GM18861 (cell line): ENCODE measurements at regions not wholly inside any gene's neighbourhood (a gene's known extent, or its start where the extent isn't known, plus 50 kb on each side); places are given as distances from the start of the nearest gene placed in this dataset.

Experiments
- ATAC-seq: cut with Tn5 transposase; IDR thresholded peaks from one replicate; pipeline ENCODE4 v1.9.1; 2021; ENCODE audit not compliant: unreplicated experiment

- no peak for ATAC-seq
Measured at GRCh38 chr2:144587306-144587705, 67.4 kb upstream of the ZEB2 start.

GRCh38 chr2:144586476-144586875 lies 66.6 kb upstream of the ZEB2 start:
- ATAC-seq = no peak

- no peak for ATAC-seq
Measured at GRCh38 chr2:144583741-144584453, 64.0 kb upstream of the ZEB2 start.

- ATAC-seq = no peak
Measured at GRCh38 chr2:144583381-144583729, 63.4 kb upstream of the ZEB2 start.

GRCh38 chr2:144582651-144583380 lies 62.9 kb upstream of the ZEB2 start:
- no peak for ATAC-seq

- no peak for ATAC-seq
Measured at GRCh38 chr2:144580521-144581161, 60.7 kb upstream of the ZEB2 start.

GRCh38 chr2:144579556-144579955 lies 59.6 kb upstream of the ZEB2 start:
- no peak for ATAC-seq

- no peak for ATAC-seq
Measured at GRCh38 chr2:144578099-144578498, 58.2 kb upstream of the ZEB2 start.

GRCh38 chr2:144572977-144573376 lies 53.1 kb upstream of the ZEB2 start:
- no peak for ATAC-seq

GRCh38 chr2:144571770-144572169 lies 51.9 kb upstream of the ZEB2 start:
- no peak for ATAC-seq

- no peak for ATAC-seq
Measured at GRCh38 chr2:144570566-144570965, 50.6 kb upstream of the ZEB2 start.
